GM21390 (cell line): ENCODE measurements at regions not wholly inside any gene's neighbourhood (a gene's known extent, or its start where the extent isn't known, plus 50 kb on each side); places are given as distances from the start of the nearest gene placed in this dataset.

Experiments
- ATAC-seq: cut with Tn5 transposase; IDR thresholded peaks from one replicate; pipeline ENCODE4 v1.9.1; 2021; ENCODE audit not compliant: unreplicated experiment

DNA sequence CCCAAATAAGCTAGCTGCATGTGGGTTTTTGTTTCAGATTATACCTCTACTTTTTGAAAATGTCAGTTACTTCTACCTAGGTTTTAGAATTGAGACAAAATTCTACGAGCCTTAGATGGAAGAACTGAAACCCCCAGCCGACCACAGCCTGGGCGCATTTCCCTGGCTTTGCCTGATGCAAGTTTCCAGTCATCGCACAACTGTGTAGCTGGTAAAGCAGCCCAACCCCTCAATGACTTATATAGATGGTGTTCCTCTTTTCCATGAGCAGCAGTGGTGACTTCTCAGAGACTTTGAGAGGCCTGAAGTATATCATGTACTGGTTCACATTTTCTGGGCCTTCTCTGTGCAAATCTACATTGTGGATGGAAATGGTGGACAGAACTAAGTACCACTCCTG lies 515.4 kb upstream of the RAB6C start:
- ATAC-seq = no peak

GRCh38 chr2:129464631-129465030 lies 514.8 kb upstream of the RAB6C start:
- ATAC-seq = no peak

GRCh38 chr2:129465045-129465444 lies 514.4 kb upstream of the RAB6C start:
- ATAC-seq = no peak

- no peak for ATAC-seq
Measured at GRCh38 chr2:129466389-129466788, 513.1 kb upstream of the RAB6C start.

- ATAC-seq = no peak
Measured at GRCh38 chr2:129467012-129467779, 512.3 kb upstream of the RAB6C start.

DNA sequence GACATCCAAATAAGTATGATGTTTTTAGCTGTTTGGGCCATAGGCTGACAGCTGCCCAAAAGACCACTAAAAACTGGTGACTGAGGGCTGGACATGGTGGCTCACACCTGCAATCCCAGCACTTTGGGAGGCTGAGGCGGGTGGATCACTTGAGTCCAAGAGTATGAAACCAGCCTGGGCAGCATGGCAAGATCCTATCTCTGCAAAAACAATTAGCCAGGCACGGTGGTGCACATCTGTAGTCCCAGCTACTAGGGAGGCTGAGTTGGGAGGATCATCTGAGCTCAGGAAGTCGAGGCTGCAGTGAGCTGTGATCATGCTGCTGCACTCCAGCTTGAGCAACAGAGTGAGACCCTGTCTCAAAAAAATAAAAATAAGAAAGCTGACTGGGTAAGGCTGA lies 511.5 kb upstream of the RAB6C start:
- no peak for ATAC-seq

DNA sequence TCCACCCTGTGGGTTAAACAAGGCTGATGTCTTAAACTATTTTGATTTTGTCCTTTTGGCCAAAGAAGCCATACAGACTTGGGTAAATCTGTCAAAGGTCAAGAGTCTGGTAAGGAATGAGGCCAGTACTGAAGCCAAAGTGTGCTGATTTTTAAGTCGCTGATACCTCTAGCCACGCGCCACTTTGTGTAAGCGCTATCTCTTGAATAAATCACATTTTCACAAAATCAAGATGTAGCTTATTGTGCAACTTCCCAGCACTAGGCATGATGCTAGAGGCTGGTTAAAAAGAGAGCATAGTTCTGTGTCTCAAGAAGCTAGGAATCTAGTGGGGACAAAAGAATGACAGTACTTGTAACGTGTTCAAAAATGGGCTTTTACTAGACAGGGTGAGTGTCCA lies 510.6 kb upstream of the RAB6C start:
- no peak for ATAC-seq

DNA sequence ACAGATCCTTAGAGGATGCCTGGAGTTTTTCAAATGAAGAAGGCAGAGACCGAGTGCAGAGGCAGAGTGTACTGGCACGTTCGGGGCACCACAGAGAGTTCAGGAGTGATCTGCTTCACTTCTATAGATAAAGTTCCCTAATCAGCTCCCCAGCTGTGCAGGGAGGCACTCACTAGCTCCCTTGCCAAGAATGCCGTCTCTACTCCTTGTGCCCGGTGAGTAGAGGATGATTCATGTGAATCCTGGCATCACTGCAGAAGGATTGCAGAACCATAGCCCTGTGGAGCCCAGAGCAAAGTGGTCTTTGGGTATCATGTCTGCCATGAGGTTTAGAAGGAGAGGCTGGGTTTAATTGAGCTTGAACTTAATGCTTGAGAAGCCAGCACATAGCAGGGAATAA lies 510.1 kb upstream of the RAB6C start:
- no peak for ATAC-seq

- ATAC-seq = no peak
Measured at GRCh38 chr2:129469871-129470270, 509.6 kb upstream of the RAB6C start.

DNA sequence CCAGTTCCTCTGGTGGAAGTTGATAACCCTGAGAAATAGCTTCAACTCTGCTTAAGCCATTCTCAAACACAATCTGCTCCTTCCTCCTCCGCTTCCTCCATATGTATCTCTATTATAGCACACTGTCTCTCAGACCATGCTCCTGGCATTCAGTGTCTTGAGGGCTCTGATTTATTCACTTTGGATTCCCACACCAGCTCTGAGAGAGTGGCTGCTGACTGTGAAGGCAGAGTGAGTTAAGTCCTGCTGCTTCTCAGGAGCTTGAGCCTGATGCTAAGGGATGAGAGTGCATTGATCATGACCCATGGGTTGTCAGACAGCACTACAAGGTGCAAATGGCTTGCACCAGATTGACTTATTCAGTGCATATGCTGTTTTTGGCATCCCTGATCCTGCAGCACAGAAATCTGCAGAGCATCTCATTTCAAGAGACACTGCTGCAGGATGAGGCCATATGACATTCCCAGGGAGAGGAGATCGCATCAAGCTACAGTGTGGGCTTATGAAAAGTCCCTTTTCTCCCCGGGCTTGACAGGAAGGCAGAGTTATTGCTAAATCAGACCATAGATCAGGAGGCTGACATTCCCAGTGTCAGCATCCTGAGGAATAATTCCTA lies 500.5 kb upstream of the RAB6C start:
- ATAC-seq = no peak

DNA sequence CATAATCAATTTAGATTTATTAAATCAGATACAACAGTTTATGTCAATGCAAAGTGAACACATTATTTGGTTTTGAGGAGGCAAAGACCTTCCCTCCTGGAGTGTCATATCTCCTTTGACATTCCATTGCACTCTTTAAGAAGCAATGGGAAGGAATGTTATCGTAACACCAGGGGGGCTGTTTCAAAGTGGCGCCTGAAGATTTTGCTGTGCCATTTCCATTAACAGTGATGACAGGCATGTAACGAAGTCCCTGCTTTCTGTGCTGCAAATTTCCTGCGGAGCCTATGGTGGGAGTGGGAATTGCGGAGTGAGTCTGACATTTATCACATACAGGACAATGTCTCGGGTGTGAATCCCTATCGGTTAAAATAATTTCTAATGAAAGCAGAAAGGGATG lies 499.6 kb upstream of the RAB6C start:
- ATAC-seq = no peak

DNA sequence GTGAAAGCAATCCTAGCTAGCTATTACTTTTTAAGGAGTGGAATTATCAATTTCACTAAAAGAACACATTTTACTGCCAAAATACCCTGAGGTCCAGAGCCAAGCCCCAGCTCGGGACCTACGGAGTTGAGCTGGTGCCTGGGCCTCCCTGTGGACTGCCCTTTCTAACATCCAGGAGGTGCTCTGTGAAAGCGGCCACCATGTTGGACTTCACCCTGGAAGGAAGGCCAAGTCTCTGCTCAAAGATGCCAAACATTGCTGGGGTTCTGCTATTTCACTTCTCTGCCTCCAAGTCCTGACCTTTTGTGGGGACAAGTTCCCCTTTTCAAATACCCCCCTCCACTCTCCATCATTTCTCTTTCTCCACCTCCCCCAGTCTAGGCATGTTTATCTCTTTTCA lies 498.7 kb upstream of the RAB6C start:
- no peak for ATAC-seq

DNA sequence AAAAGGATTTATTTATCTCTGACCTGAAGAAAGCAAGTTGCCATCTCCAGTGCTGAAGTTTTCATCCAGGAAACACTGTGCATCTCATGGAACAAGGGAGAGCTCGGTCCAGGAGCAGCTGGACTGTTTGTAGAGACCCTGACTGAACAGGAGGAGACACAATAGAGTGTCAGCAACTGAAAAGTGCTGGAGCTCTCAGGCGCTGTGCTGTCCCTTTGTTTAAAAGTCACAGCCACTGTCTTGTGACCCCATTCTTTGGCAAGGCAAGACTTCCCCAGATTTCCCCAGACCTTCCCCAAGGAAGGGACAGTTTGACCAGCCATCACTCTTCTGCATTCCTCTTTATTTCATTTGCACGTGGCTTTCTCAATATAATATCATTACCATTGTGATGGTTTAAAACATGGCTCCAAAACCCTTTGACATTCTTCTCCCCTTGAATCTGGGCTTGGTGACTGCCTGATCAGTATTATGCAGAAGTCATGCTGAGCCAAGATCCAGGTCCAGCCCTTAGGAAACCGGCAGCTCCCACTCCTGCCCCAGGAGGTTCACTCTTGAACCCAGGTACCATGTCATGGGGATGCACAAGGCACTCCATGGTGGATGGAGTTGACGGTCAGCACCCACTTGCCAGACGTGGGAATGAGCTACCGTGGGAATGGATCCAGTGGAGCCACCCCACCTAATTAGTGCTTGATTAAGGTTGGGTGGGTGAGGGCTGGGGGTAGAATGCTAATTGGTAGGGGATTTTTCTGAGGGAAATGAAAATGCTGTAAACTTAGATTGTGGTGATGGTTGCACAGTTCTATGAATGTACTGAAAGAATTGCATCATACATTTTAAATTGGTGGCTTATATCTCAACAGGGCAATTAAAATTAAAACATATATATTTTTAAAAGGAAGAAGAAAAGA lies 497.9 kb upstream of the RAB6C start:
- no peak for ATAC-seq

DNA sequence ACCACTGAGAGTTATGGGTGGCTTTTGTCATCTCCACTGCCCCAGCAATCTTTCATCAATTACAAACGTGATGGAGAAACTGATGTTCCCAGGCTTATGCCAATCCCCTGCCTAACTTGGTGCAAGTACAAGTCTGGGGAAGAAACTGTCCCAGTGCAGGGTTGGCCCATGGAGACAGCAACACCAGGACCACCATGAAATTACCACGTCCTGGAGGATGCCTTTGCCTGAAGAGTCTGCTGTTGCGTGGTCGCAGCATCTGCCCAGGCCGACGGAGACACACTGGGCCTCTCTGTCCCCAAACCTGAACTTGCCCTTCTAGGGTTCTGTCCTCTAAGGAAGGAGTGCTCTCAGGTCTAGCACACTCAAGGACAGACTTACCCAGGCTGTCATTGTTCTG lies 496.8 kb upstream of the RAB6C start:
- ATAC-seq = no peak

- no peak for ATAC-seq
Measured at GRCh38 chr2:129483366-129483765, 496.1 kb upstream of the RAB6C start.

DNA sequence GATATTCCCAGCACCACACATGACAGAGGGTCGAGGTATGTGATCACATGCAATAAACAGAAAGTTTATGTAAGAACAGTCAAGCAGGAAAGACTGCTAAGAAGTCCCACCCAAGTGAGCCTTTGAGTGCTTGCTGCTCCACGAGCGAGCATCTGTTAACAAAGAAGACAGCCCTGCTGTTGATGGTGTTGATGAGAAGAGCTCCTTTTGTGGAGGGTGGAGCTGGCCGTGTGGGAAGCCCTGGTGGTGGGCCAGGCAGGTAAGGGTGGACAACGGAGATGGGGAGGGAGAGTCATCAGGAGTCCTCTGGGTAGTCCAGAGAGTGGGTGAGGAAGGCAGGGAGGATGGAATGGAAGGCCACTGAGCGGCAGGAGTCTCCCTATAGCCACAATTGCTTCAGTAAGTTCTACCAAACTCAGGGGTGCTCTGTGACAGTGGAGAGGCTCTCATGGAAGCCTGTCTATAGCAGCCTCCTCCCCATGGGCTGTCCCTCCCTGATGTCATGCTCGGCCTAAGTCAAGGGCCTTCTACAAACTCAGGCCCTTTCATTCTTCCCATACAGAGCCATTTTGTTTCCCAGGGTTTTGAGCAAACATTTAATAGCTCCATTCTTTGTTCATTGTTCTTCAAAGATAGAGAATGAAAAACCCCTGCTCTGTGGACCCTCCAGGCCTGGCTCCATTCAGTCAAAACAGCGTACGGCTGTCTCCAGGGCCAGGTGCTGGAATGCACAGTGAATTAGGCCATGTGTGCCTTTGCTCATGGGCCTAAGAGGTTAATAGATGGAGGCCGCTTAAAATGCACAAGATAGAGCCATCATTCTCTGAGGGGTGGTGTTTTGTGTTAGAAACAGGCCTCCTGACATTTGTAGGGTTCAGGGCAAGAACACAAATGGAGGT lies 494.2 kb upstream of the RAB6C start:
- no peak for ATAC-seq

DNA sequence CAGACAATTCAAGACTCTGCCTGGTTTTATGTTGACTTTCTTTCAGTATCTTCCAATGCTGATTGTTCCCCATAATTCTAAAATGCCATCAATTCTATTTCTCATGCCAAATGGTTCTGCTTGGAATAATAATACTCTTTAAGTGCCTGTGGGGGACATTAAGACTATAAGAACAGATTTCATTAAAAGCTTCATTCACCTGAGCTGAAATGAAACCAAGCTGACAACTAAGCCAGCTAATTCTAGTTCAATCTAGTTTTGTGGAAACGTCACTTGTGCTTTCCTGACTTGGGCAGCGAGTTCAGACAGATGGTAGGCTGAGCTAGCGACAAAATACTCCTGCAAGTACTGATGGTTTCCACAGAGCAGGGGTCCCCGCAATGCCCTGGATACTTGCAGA lies 491.1 kb upstream of the RAB6C start:
- no peak for ATAC-seq

DNA sequence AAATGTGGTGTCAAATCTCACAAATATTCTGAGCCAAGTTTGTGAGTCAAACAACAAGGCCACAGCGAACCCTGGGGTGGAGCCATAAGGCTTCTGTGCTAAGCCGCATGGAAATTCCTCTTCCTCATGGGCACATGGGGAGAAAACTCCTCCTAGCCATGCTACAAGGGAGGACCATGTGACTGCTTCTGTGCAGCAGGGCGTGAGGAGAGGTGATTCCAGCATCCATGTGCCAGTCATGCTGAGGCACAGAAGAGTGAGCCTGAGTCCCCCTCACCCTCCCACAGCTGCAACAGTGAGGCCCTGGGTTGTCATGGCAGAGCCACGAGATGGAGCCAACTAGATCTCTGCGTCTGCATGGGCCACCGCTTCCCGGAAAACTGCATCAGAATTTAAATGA lies 488.8 kb upstream of the RAB6C start:
- ATAC-seq = no peak

DNA sequence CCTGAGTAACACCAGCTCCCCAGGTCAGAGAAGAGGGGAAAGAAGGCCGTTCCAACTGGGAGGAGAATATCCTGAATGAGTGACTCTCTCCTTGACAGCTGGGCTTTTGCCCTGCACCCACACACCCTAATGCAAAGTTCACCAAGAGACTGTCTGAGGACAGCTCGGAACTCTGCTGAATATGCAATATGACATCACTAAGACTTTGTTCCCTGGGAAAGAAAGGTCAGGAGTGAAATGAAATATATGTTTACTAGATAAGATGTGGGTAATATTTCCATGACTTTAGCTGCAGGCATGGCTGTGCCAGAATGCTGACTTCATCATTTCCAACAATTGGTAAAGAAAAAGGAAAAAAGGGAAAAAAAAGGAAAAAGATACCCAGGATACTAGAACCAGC lies 488.2 kb upstream of the RAB6C start:
- ATAC-seq = no peak

DNA sequence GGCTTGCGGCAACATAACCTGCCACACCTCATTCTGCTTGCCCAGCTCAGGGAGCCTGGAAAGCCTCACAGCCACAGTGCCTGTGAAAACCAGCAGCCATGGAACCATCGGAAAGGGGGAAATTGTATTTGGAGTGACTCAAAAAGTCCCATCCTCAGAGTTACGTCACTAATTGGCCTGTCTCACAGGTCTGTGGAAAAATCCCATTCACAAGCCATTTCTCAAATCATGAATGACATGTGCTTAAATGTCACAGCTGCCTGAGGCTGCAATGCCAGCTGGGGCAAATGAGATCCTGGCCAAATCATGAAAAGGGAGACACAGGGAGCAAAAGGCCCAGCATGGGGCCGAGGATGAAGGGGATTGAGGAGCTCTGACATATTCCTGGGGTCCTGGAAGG lies 486.9 kb upstream of the RAB6C start:
- ATAC-seq = no peak

GRCh38 chr2:129499747-129500146 lies 479.7 kb upstream of the RAB6C start:
- ATAC-seq = no peak
